Keratinocyte (primary cell): ENCODE measurements at regions not wholly inside any gene's neighbourhood (a gene's known extent, or its start where the extent isn't known, plus 50 kb on each side); places are given as distances from the start of the nearest gene placed in this dataset.
"Not testable (repeated sequence)": the region's sequence is repeated elsewhere in the genome, so short reads cannot be mapped to it uniquely, and the experiment has no call there.

ENCODE experiments used
- DNase-seq: peaks from one replicate; pipeline ENCODE4 v3.0.0-alpha.2; 2011; ENCODE audit warnings: low read depth, missing footprints, low spot score
- FAIRE-seq: peaks from 2 replicates; lab custom pipeline; 2011; peaks lifted over from hg19 to GRCh38; lab: Jason Lieb, UNC
- H2AFZ ChIP-seq: 2 replicates; pipeline ENCODE4 v1.6.0; 2012; ENCODE audit warnings: low read length, control low read depth, inconsistent platforms; ENCODE audit not compliant: control insufficient read depth
- H3K27ac ChIP-seq: 2 replicates; pipeline ENCODE4 v1.5.1; 2011; ENCODE audit warnings: low read length; ENCODE audit not compliant: control insufficient read depth, insufficient read depth
- H3K27me3 ChIP-seq: 3 replicates; pipeline ENCODE4 v1.6.0; 2011; ENCODE audit warnings: low read length; ENCODE audit not compliant: control insufficient read depth, insufficient read depth; ENCODE audit errors: extremely low read depth
- H3K36me3 ChIP-seq, 2 experiments: 2 replicates in 1 of 2; 3 replicates in 1 of 2; pipeline ENCODE4 v1.5.1; 2011; ENCODE audit warnings: low read length in 2 of 2, mild to moderate bottlenecking in 1 of 2; ENCODE audit not compliant: control insufficient read depth in 2 of 2, insufficient read depth in 2 of 2; ENCODE audit errors: extremely low read depth in 1 of 2
- H3K4me1 ChIP-seq: 3 replicates; pipeline ENCODE4 v1.5.1; 2011; ENCODE audit warnings: low read length; ENCODE audit not compliant: control insufficient read depth, insufficient read depth; ENCODE audit errors: extremely low read depth
- H3K4me2 ChIP-seq: 3 replicates; pipeline ENCODE4 v1.6.0; 2011; ENCODE audit warnings: low read depth, low read length; ENCODE audit not compliant: control insufficient read depth, insufficient read depth; ENCODE audit errors: extremely low read depth
- H3K4me3 ChIP-seq, 3 experiments: fragments of 200-600 bp in 1 of 3; sonication (generic) in 1 of 3; 2 replicates in 2 of 3; 3 replicates in 1 of 3; pipeline ENCODE4 v1.5.1; 2011 to 2016; ENCODE audit warnings: low read length in 3 of 3, mild to moderate bottlenecking in 3 of 3, control low read depth in 2 of 3, inconsistent platforms in 1 of 3, low read depth in 1 of 3, mixed read lengths in 1 of 3, mixed run types in 1 of 3, moderate library complexity in 1 of 3; ENCODE audit not compliant: control insufficient read depth in 2 of 3, insufficient read depth in 2 of 3; ENCODE audit errors: extremely low read depth in 1 of 3
- H3K79me2 ChIP-seq: 2 replicates; pipeline ENCODE4 v1.6.0; 2012; ENCODE audit warnings: low read length; ENCODE audit not compliant: control insufficient read depth, insufficient read depth
- H3K9ac ChIP-seq: 3 replicates; pipeline ENCODE4 v1.6.0; 2011; ENCODE audit warnings: low read length; ENCODE audit not compliant: control insufficient read depth, insufficient read depth; ENCODE audit errors: extremely low read depth
- H3K9me1 ChIP-seq: 3 replicates; pipeline ENCODE4 v1.6.0; 2011; ENCODE audit warnings: low read length; ENCODE audit not compliant: control insufficient read depth, insufficient read depth; ENCODE audit errors: extremely low read depth
- H3K9me3 ChIP-seq: 2 replicates; pipeline ENCODE4 v1.5.1; 2012; ENCODE audit warnings: low read depth, low read length; ENCODE audit not compliant: control insufficient read depth
- H4K20me1 ChIP-seq: 3 replicates; pipeline ENCODE4 v1.6.0; 2011; ENCODE audit warnings: low read length; ENCODE audit not compliant: control insufficient read depth, insufficient read depth; ENCODE audit errors: extremely low read depth
- CTCF ChIP-seq, 3 experiments: IDR thresholded peaks in 1 of 3; conservative IDR thresholded peaks in 1 of 3; optimal IDR thresholded peaks in 1 of 3; 2 replicates in 2 of 3; 3 replicates in 1 of 3; pipeline versions ENCODE3 to v1.5.1; 2011; ENCODE audit warnings: low read length in 3 of 3, mild to moderate bottlenecking in 3 of 3, moderate library complexity in 2 of 3, control low read depth in 1 of 3, inconsistent platforms in 1 of 3; ENCODE audit not compliant: insufficient read depth in 2 of 3; ENCODE audit errors: extremely low read depth in 1 of 3
- EZH2 ChIP-seq: IDR thresholded peaks from one replicate; pipeline ENCODE4 v1.6.1; 2012; ENCODE audit warnings: inconsistent platforms, mild to moderate bottlenecking, low read length, moderate library complexity
- dilution Hi-C: fragments of 300-500 bp; cut with MboI; formaldehyde crosslinking; loops from one replicate; pipeline ENCODE4 v1.7.0; 2020; ENCODE audit warnings: low sequenced_read_pairs; ENCODE audit not compliant: extremely low pct_ligation_motif_present

- Histone ChIP-seq H3K4me3 (no peak overlapping the region), H3K27ac (no peak overlapping the region), H3K27me3 (no peaks in the 10 kb centered on the region), H3K36me3 (no peaks in the 10 kb centered on the region), H2AFZ (no peak overlapping the region), H3K9ac (no peak overlapping the region), H3K9me1 (no peaks in the 10 kb centered on the region), H3K4me1 (no peaks in the 10 kb centered on the region), H3K4me2 (no peak overlapping the region), H3K79me2 (no peaks in the 10 kb centered on the region), H3K9me3 (no peaks in the 10 kb centered on the region), H4K20me1 (no peaks in the 10 kb centered on the region)
- dilution Hi-C loops = no loop called here
- no peak for DNase-seq
- TF ChIP-seq EZH2 = no peak
- TF ChIP-seq CTCF (optimal IDR thresholded peaks at IDR 0.05 in 1 of 3, IDR thresholded peaks at IDR 0.05 in 1 of 3, conservative IDR thresholded peaks at IDR 0.05 in 1 of 3; ENCODE audit: extremely low read depth in 1 of 3, insufficient read depth in 2 of 3, low read length in 3 of 3) = no peak
- no peak for FAIRE-seq
Observed at GRCh38 chr5:63194126-63194525, 615.5 kb downstream of the LRRC70 start.

- DNase-seq, H3K27me3 ChIP-seq, H3K27ac ChIP-seq, dilution Hi-C loops, H3K9me3 ChIP-seq, FAIRE-seq, H3K36me3 ChIP-seq, H3K4me1 ChIP-seq, H3K9me1 ChIP-seq, H4K20me1 ChIP-seq, H3K4me3 ChIP-seq, H3K79me2 ChIP-seq, H2AFZ ChIP-seq, H3K4me2 ChIP-seq, H3K9ac ChIP-seq: not testable (repeated sequence)
Observed at GRCh38 chr5:63180190-63180589, 601.6 kb downstream of the LRRC70 start.

- dilution Hi-C loops = no loop called here
- FAIRE-seq = no peak
- Histone ChIP-seq H4K20me1 (no peaks in the 10 kb centered on the region), H3K9me3 (no peaks in the 10 kb centered on the region), H2AFZ (no peak overlapping the region), H3K9me1 (no peaks in the 10 kb centered on the region), H3K4me1 (no peaks in the 10 kb centered on the region), H3K36me3 (no peaks in the 10 kb centered on the region), H3K79me2 (no peaks in the 10 kb centered on the region), H3K27me3 (no peaks in the 10 kb centered on the region), H3K27ac (no peak overlapping the region), H3K4me3 (no peak overlapping the region), H3K4me2 (no peak overlapping the region), H3K9ac (no peak overlapping the region)
- TF ChIP-seq EZH2 = no peak
- TF ChIP-seq CTCF (optimal IDR thresholded peaks at IDR 0.05 in 1 of 3, IDR thresholded peaks at IDR 0.05 in 1 of 3, conservative IDR thresholded peaks at IDR 0.05 in 1 of 3; ENCODE audit: extremely low read depth in 1 of 3, insufficient read depth in 2 of 3, low read length in 3 of 3) = no peak
- DNase-seq = no peak
Observed at GRCh38 chr5:63175850-63176249, 597.2 kb downstream of the LRRC70 start.
